Right lobe of liver (tissue), 4 donors: ENCODE measurements at regions not wholly inside any gene's neighbourhood (a gene's known extent, or its start where the extent isn't known, plus 50 kb on each side); places are given as distances from the start of the nearest gene placed in this dataset.

ENCODE experiments used
- POLR2A ChIP-seq: fragments of 450-650 bp; IDR thresholded peaks from one replicate; pipeline ENCODE4 v1.6.1; 2017; ENCODE audit warnings: antibody characterized with exemption, mild to moderate bottlenecking
- TF ChIP-seq, protein P1 (sequence below), 4 donors: fragments of 200-600 bp in 3 of 4; fragments of 450-650 bp in 1 of 4; IDR thresholded peaks; one replicate each; pipeline versions ENCODE4 v1.5.1 to v1.8.0; 2016 to 2022; ENCODE audit warnings: antibody characterized with exemption in 4 of 4, mild to moderate bottlenecking in 2 of 4
- donor health status: DM: no; HTN: no; CAD: no.
- donor health status: DM: no; HTN: no; CAD: no.
- donor health status: DM: no; HTN: yes; CAD: no.

DNA sequence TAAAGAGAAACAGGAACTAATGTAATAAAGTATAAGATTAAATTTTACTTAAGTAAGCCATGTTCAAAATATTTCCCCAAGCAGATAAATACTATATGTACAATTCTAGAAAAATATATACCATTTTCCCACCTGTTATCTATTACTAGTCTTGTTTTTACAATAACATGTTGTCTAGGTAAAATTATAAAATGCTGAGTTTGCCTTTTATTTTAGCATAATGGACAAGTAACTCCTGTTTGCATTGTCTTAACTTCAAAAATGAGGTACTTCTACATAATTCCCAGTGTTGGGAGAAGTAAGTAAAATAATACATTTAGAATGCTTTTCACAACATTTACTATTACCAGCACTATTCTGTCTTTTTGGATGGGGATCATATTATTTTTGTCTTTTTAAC, 800.5 kb downstream of the SLITRK6 start:
- TF ChIP-seq, protein P1, sequence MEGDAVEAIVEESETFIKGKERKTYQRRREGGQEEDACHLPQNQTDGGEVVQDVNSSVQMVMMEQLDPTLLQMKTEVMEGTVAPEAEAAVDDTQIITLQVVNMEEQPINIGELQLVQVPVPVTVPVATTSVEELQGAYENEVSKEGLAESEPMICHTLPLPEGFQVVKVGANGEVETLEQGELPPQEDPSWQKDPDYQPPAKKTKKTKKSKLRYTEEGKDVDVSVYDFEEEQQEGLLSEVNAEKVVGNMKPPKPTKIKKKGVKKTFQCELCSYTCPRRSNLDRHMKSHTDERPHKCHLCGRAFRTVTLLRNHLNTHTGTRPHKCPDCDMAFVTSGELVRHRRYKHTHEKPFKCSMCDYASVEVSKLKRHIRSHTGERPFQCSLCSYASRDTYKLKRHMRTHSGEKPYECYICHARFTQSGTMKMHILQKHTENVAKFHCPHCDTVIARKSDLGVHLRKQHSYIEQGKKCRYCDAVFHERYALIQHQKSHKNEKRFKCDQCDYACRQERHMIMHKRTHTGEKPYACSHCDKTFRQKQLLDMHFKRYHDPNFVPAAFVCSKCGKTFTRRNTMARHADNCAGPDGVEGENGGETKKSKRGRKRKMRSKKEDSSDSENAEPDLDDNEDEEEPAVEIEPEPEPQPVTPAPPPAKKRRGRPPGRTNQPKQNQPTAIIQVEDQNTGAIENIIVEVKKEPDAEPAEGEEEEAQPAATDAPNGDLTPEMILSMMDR (IDR thresholded peaks at IDR 0.05) = no peak
- no peak for TF ChIP-seq POLR2A
